ENCODE measurements at regions not wholly inside any gene's neighbourhood (a gene's known extent, or its start where the extent isn't known, plus 50 kb on each side); places are given as distances from the start of the nearest gene placed in this dataset.
"Not testable (repeated sequence)": the region's sequence is repeated elsewhere in the genome, so short reads cannot be mapped to it uniquely, and the experiment has no call there.

DNA sequence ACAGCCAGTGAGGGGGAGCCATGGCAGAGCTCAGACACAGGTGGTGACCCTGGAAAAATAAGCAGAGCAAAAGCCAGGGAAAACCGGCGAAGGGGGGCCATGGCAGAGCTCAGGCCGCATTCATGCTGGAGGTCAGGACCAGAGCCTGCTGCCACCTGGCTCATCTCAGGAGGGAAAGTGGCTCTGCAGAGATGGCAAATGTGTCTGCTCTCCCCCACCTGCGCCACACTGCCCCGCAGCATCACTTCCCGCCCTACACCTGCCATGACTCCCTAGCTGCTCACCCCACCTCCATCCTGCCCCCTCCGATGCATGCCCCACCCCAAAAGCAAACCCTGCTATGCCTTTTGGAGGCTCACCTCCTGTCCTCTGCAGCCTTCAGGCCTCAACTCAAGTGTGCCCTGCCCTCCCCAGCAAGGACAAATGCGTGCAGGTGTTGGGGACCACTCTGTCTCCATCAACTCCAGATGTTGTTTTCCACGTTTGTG is 123.2 kb upstream of the FGF3 start:
- DNase-seq (ENCODE audit: low spot score): no peak
- intact Hi-C loops (cut with DNase I): loop anchor here (5.0 kb wide), 1 partner anchor 140 kb away; no protein-coding TSS in a partner anchor

DNA sequence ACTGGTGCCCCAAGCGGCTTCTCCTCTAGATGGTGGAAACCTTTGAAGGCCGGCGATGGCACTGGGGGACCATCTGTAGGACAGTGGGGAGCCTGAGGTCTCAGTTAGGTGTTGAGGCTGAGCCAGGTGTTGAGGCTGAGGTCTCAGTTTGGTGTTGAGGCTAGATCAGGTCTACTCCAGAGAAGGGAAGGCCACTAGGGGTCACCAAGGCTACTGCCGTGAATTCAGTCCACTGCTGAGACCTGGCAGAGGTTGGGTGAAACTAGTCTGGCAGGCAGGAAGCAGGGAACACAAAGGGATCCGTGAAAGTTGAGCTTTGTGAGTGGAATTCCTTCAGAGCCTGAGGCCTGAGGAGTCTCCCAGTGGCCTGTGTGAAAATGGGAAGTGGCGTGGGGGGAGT is 123.8 kb upstream of the FGF3 start:
- intact Hi-C loops (cut with DNase I): loop anchor here (5.0 kb wide), 1 partner anchor 139 kb away; no protein-coding TSS in a partner anchor
- no peak for DNase-seq (ENCODE audit: low spot score)

DNA sequence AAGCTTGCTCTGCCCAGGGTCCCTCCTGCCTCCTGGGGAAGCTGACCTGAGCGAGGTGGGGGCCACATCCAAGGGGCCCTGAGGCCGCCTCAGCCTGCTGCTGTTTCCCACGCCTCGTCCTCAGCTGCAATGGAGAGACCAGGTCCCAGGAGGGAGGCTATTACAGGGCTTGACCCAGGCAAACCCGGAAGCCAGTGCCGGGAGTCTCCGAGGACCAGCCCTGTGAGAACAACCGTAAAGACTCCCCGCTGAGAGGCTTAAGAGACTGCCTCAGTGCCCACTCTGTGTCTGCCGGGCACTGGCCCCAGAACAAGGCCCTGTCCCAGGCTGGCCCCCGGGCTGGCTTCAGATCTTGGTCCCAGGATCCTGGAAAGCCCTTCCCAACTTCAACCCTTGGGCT is 124.3 kb upstream of the FGF3 start:
- no peak for DNase-seq (ENCODE audit: low spot score)
- intact Hi-C loops (cut with DNase I): loop anchor here (5.0 kb wide), 1 partner anchor 139 kb away; no protein-coding TSS in a partner anchor

DNA sequence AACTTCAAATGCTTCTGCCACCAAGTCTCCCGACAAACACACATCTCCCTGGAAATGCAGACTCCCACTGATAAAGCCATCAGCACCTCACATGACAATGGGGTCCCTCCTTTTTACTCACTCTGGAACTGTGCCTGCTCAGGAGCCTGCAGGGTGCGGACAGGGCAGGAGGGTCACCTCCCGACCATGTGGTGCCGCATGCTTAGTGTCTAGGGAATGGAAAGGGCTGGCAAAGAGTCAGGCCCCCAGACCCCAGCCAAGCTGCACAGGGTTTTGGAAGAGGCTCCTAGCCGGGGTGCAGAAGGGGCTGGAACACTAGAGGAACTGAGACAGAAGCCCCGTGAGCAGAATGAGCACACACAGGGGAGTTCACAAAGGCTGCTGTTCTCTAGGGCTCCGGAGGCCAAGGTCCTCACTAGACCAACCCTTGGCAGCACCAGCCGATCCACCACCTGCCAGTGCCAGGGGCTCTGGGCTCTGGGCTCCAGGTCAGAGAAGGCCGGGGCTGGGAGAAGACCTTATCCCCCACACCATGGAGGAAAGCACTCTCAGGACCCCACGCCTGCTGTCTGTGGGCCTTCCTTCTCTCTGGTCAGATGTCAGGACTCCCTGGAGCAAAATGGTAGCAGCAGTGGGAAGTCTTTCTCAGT is 125.1 kb upstream of the FGF3 start:
- intact Hi-C loops (cut with DNase I): loop anchor here (5.0 kb wide), 1 partner anchor 138 kb away; no protein-coding TSS in a partner anchor
- DNase-seq (ENCODE audit: low spot score): no peak

- DNase-seq (ENCODE audit: low spot score): no peak
- intact Hi-C loops (cut with DNase I): no loop called here
Observed at GRCh38 chr11:69945157-69945556, 125.9 kb upstream of the FGF3 start.

GRCh38 chr11:69947059-69947792 is 128.0 kb upstream of the FGF3 start:
- DNase-seq (ENCODE audit: low spot score): no peak
- intact Hi-C loops (cut with DNase I): no loop called here

DNA sequence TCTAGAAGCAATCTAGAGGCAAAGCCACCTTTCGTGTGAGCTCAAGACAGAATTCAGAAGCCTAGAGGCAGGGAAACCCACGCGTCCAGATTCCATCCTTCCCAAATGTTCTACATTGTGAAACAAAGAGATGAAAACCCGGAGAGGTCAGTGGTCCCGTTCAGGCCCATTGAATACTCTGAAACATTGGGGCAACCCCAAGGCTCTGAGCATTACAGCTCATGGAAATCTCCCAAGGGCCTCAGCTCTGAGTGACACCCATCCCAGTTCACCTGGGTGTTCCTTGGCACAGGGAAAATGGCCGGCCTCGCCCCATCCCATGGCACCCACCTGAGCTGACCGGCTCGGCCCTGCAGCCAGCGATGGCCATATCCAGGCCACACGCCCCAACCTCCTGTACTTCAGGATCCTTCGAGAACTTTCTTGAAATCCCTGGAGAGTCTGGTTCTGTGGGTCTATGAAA is 128.6 kb upstream of the FGF3 start:
- intact Hi-C loops (cut with DNase I): no loop called here
- no peak for DNase-seq (ENCODE audit: low spot score)

GRCh38 chr11:69948256-69949141 is 129.3 kb upstream of the FGF3 start:
- no peak for DNase-seq (ENCODE audit: low spot score)
- intact Hi-C loops (cut with DNase I): no loop called here

DNA sequence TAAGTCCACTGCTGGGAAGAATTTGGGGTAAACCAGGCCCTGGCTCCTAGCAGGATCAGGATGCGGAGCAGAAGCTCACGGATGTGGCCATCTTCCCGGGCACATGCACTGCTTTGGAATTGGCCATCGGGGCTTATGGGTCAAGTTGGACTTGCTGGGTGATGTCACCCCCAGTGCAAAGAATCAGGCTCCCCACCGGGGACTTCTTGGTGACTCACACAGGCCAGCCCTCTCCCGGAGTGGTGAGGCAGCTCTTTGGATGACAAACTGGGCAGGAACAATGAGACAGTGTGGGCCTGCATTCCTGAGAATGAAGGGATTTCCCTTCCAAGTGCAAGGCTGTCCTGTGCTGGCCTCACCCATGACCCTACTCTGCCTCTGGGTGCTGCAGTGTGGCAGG is 128.8 kb upstream of the ANO1 start:
- DNase-seq (ENCODE audit: low spot score): no peak
- intact Hi-C loops (cut with DNase I): no loop called here

GRCh38 chr11:69950120-69950519 is 128.0 kb upstream of the ANO1 start:
- no peak for DNase-seq (ENCODE audit: low spot score)
- intact Hi-C loops (cut with DNase I): no loop called here

DNA sequence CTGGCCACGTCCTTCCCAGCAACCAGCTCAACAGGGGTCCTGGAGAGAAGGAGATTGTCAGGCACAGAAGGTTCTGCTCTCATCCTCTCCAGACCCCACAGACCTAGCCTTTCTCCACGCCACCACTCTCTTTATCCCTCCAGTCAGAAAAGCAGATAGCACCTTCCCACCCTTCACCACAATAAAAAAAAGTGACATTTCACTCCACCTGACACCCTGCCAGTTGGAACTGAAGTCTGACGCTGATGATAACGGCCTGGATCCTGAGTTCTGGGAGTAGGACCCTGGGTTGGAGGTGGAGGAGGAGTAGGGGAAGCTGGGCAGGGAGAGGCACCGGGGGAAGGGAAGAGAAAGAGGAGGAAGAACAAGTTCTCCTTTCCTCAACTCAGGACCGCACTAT is 127.5 kb upstream of the ANO1 start:
- DNase-seq (ENCODE audit: low spot score): no peak
- intact Hi-C loops (cut with DNase I): no loop called here

DNA sequence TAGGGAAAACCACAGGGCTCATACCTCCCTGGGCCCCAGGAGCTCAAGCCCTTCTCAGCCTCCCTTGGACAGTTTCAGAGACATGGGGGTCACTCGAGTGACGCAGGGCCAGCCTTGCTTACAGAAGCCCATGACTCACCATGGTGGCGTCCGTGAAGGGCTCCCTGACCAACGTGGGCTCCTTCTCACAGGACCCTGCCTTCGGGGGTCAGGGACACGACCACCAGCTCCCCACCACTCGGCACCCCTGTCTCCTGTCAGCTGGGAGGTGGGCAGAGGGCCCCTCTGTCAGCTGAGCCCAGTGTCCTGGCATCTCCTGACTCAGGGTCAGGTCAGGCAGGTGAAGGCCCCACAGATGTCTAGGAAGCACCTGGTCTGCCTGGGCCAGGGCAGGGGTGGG is 126.3 kb upstream of the ANO1 start:
- no peak for DNase-seq (ENCODE audit: low spot score)
- intact Hi-C loops (cut with DNase I): no loop called here

GRCh38 chr11:69952229-69952975 is 125.7 kb upstream of the ANO1 start:
- DNase-seq (ENCODE audit: low spot score); intact Hi-C loops (cut with DNase I): not testable (repeated sequence)

DNA sequence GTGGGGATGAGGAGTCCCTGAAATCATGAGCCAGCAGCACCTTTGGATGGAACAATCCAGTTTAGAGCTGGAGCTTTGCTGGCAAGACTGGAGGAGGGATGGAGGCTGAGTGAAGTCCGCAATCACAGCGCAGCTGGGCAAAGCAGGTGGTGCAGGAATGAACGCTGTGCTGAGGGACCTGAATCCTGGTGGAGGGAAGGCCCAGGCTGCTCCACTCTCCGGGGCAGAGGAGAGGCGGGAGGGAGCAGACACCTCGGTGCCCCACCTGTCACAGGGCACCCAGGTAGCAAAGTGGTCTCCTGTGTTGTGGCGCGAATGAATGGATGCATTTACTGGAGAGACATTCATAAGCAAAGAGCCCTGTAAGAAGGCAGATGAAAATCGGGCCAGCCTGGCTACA is 124.8 kb upstream of the ANO1 start:
- intact Hi-C loops (cut with DNase I): no loop called here
- DNase-seq (ENCODE audit: low spot score): no peak

DNA sequence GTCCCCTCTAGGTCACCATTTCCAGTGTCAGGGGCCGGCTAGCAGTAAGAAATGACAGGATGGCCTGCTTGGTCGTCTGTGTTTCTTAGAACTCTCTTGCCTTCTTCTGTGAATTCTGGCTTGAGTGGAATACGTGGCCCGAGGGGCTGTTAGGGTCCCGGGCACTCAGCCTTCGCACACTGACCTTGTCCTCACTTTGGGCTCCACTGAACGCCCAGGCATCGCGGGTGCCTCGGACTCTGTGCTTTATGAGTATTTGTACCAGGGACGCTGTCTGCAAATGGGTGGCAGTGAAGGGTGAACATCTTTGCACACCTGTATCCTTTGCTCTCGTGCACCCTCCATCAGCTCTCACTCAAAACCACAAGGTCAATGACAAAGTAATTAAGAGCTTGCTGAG is 123.4 kb upstream of the ANO1 start:
- intact Hi-C loops (cut with DNase I): no loop called here

DNA sequence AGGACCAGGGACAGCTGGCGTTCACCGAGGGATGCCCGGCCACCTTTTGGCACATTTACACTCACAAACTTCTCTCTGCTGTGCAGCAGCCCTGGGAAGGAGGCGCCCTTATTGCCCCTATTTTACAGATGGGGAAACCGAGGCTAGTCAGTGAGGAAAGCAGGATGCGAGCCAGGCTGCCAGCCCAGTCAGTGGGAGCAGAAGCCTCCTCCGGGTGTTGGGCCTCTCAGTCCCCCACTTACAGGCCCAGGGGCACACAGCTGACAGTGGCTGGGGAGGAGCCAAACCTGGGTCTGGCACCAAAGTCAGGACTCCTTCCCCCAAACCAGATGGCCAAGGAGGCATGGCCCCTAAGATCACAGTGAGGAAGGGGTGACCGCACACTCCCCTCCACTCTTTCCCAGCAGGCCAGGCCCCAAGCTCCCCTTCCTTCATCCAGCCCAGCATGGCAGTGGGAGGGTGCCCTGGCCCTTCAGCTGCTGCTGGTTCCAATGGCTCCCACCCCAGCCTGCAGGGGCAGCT is 121.4 kb upstream of the ANO1 start:
- DNase-seq (ENCODE audit: low spot score): no peak
- intact Hi-C loops (cut with DNase I): no loop called here

More for the DNA sequence above, 123.4 kb upstream of the ANO1 start:
- no peak for DNase-seq (ENCODE audit: low spot score)

- intact Hi-C loops (cut with DNase I): no loop called here
Observed at GRCh38 chr11:69957849-69958248, 120.3 kb upstream of the ANO1 start.

GRCh38 chr11:69958308-69958707 is 119.8 kb upstream of the ANO1 start:
- DNase-seq (ENCODE audit: low spot score): no peak
- intact Hi-C loops (cut with DNase I): no loop called here

More at GRCh38 chr11:69957849-69958248, 120.3 kb upstream of the ANO1 start:
- DNase-seq (ENCODE audit: low spot score): no peak

- intact Hi-C loops (cut with DNase I): no loop called here
- no peak for DNase-seq (ENCODE audit: low spot score)
Observed at GRCh38 chr11:69959461-69959860, 118.7 kb upstream of the ANO1 start.

Data from cardiac septum (tissue), 1 donor.